ENCODE measurements at regions not wholly inside any gene's neighbourhood (a gene's known extent, or its start where the extent isn't known, plus 50 kb on each side); places are given as distances from the start of the nearest gene placed in this dataset.

DNA sequence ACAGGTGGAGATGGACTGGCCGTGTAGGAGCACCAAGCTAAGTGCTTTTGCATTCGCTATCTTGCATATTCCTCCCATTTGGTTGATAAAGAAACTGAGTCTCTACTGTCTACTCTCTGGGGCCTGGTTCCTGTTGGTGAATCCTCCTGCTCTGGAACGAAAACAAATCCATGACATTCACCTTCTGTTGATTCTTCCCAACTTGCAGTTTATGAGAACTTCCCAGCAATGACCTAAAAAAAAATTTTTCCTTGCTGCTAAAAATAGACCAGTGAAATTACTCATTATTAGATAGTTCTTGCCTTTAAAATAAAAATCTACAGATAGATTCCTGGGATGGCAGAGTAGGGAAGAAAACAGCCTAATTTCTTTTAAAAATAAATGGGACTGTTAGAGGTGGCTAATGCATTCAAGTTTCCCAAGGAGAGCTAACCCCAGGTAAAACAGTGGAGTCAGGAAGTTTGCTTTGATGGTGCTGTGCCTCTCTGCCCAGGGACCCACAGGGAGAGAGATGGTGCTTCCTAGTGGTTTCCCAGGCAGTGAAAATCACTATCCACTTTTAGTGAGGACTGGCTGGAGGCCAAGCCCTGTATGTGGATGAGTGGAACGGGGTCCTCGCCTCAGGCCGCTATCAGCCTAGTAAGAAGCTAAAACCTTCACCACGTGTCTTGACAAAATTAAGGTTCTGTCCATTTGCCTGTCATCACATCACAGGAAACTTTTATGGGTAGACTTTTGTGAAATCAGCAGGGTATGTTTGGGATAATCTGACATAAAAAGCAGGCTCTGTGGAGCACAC lies 68.4 kb upstream of the NR3C1 start:
- Histone ChIP-seq H3K36me3 (ENCODE audit: control insufficient read depth, insufficient read depth, low read length) (no peaks in the 10 kb centered on the region), H3K27me3 (ENCODE audit: control insufficient read depth, insufficient read depth, low read length) (no peaks in the 10 kb centered on the region), H3K9me3 (ENCODE audit: control insufficient read depth, insufficient read depth, low read length) (no peaks in the 10 kb centered on the region), H3K9ac (ENCODE audit: low read depth, low read length) (no peak overlapping the region), H3K4me3 (ENCODE audit: low read depth, low read length) (no peak overlapping the region), H3K4me1 (ENCODE audit: control insufficient read depth, insufficient read depth, low read length) (no peaks in the 10 kb centered on the region)

DNA sequence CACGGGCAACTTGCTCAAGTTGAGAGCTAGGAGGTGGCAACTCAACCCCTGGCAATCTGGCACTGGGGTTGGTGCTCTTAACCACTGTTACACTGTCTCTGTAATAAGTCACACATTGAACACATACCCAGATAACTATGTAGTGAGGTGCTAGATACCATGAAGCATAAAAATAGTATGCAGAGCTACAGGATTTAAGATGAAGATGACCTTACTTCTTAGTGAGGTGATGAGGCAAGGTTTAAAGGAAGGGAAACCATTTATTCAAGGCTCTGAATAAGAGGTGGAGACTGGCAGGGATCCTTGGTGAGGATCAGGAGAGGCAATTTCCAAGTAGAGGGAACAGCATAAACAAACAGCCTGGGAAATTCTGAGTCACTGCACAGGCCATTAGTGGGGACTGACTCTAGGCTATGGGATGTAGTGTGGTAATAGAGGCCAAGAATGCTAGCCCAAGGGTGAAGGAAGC lies 67.6 kb upstream of the NR3C1 start:
- Histone ChIP-seq H3K27me3 (ENCODE audit: control insufficient read depth, insufficient read depth, low read length) (no peaks in the 10 kb centered on the region), H3K36me3 (ENCODE audit: control insufficient read depth, insufficient read depth, low read length) (no peaks in the 10 kb centered on the region), H3K9me3 (ENCODE audit: control insufficient read depth, insufficient read depth, low read length) (no peaks in the 10 kb centered on the region), H3K4me1 (ENCODE audit: control insufficient read depth, insufficient read depth, low read length) (no peaks in the 10 kb centered on the region), H3K4me3 (ENCODE audit: low read depth, low read length) (no peak overlapping the region), H3K9ac (ENCODE audit: low read depth, low read length) (no peak overlapping the region)

DNA sequence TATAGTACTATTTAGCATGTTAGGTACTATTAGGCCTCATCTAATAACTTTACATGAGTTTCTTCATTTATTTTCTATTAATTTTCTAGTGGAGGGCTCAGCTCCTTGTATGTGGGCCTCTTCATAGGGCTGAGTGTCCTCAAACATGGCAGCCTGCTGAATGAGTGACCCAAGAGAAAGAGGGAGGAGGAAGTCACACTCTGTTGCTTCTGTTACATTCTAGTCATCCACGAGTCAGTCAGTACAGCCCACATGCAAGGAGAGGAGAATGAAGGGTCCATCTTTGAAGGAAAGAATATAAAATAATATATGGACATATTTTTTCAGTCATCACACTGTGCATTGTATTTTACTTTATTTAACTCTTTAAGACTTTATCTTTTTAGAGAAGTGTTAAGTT lies 66.6 kb upstream of the NR3C1 start:
- H3K4me1 ChIP-seq (ENCODE audit: control insufficient read depth, insufficient read depth, low read length), result no peaks in the 10 kb centered on the region
- H3K4me3 ChIP-seq (ENCODE audit: low read depth, low read length), result no peak overlapping the region
- H3K27me3 ChIP-seq (ENCODE audit: control insufficient read depth, insufficient read depth, low read length), result no peaks in the 10 kb centered on the region
- H3K36me3 ChIP-seq (ENCODE audit: control insufficient read depth, insufficient read depth, low read length), result no peaks in the 10 kb centered on the region
- H3K9me3 ChIP-seq (ENCODE audit: control insufficient read depth, insufficient read depth, low read length), result no peaks in the 10 kb centered on the region
- no peak overlapping the region for H3K9ac ChIP-seq (ENCODE audit: low read depth, low read length)

DNA sequence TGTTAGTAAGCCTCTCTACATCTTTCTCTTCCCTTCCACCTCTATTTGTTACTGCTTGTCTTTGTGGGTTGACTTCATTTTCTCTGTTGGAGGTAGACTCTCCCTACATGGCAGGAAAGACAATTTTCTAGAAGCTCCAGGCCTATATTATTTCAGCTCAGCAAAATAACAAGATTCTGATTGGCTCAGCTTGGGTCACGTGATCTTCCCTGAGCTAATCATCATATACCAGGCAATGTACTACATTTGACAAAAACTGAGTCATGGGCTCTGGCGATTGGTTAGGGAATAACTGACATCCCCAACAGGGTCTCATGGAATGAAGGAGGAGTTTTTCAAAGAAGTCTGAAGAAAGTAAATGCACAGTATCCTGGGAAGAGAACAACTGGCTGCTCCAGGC lies 65.6 kb upstream of the NR3C1 start:
- Histone ChIP-seq H3K4me3 (ENCODE audit: low read depth, low read length) (no peak overlapping the region), H3K9ac (ENCODE audit: low read depth, low read length) (no peak overlapping the region), H3K4me1 (ENCODE audit: control insufficient read depth, insufficient read depth, low read length) (no peaks in the 10 kb centered on the region), H3K36me3 (ENCODE audit: control insufficient read depth, insufficient read depth, low read length) (no peaks in the 10 kb centered on the region), H3K27me3 (ENCODE audit: control insufficient read depth, insufficient read depth, low read length) (no peaks in the 10 kb centered on the region), H3K9me3 (ENCODE audit: control insufficient read depth, insufficient read depth, low read length) (no peaks in the 10 kb centered on the region)

DNA sequence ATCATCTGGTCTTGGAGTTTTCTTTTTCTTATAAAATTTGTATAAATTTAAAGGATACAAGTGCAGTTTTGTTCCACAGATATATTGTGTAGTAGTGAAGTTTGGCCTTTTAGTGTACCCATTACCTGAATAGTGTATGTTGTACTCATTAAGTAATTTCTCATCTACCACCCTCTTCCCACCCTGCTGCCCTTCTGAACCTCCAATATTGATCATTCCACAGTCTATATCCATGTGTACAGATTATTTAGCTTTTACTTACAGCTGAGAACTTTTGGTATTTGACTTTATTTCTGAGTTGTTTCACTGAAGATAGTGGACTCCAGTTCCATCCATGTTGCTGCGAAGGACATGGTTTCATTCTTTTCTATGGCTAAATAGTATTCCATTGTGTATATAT lies 63.1 kb upstream of the NR3C1 start:
- Histone ChIP-seq H3K4me3 (ENCODE audit: low read depth, low read length) (no peak overlapping the region), H3K4me1 (ENCODE audit: control insufficient read depth, insufficient read depth, low read length) (no peaks in the 10 kb centered on the region), H3K9me3 (ENCODE audit: control insufficient read depth, insufficient read depth, low read length) (no peaks in the 10 kb centered on the region), H3K27me3 (ENCODE audit: control insufficient read depth, insufficient read depth, low read length) (no peaks in the 10 kb centered on the region), H3K9ac (ENCODE audit: low read depth, low read length) (no peak overlapping the region), H3K36me3 (ENCODE audit: control insufficient read depth, insufficient read depth, low read length) (no peaks in the 10 kb centered on the region)

DNA sequence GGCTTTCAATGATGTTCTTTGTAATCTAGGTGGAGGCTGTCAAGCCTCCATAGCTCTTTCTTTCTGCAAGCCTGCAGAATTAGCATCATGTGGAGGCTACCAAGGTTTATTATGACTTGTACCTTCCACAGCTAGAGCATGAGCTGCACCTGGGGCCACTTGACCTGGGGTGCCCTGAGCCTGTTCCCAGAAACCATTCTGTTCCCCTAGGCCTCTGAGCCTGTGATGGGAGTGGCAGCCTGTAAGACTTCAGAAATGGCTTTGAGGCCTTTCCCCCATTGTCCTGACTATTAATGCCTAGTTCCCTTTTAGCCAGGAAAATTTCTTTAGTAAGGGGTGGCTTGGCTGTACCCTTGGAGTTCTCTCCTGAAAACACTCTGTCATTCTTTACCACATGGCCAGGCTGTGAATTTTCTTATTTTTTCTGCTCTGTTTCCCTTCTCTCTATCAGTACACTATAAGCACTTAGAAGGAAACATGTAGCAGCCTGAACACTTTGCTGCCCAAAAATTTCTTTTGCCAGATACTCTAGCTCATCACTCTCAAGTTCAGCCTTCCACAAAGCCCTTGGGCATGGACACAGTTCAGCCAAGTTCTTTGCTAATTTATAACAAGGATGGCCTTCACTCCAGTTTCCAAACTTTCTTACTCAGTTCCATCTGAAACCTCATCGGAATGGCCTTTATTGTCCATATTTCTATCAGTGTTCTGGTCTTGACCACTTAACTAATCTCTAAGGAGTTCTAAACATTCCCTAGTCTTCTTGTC lies 61.4 kb upstream of the NR3C1 start:
- no peaks in the 10 kb centered on the region for H3K9me3 ChIP-seq (ENCODE audit: control insufficient read depth, insufficient read depth, low read length)

DNA sequence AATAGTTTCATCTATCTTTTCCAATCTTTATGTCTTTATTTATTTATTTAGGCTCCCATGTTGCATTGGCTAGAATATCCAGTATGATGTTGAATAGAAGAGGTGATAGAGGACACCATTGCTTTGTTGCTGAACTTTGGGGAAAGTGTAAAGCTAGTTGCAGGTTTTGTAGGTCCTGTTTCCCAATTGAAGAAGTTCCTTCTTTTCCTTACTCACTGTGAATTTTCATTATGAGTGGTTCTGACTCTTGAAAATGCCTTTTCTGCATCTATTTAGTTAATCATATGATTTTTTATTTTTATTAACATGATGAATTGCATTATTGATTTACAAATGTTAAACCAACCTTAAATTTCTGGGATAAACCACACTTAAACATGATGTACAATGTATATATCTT lies 58.9 kb upstream of the NR3C1 start:
- Histone ChIP-seq H3K27me3 (ENCODE audit: control insufficient read depth, insufficient read depth, low read length) (no peaks in the 10 kb centered on the region), H3K4me3 (ENCODE audit: low read depth, low read length) (no peak overlapping the region), H3K36me3 (ENCODE audit: control insufficient read depth, insufficient read depth, low read length) (no peaks in the 10 kb centered on the region), H3K9ac (ENCODE audit: low read depth, low read length) (no peak overlapping the region), H3K9me3 (ENCODE audit: control insufficient read depth, insufficient read depth, low read length) (no peaks in the 10 kb centered on the region), H3K4me1 (ENCODE audit: control insufficient read depth, insufficient read depth, low read length) (no peaks in the 10 kb centered on the region)

More for the DNA sequence above, 61.4 kb upstream of the NR3C1 start:
- Histone ChIP-seq H3K9ac (ENCODE audit: low read depth, low read length) (no peak overlapping the region), H3K4me1 (ENCODE audit: control insufficient read depth, insufficient read depth, low read length) (no peaks in the 10 kb centered on the region), H3K36me3 (ENCODE audit: control insufficient read depth, insufficient read depth, low read length) (no peaks in the 10 kb centered on the region), H3K4me3 (ENCODE audit: low read depth, low read length) (no peak overlapping the region), H3K27me3 (ENCODE audit: control insufficient read depth, insufficient read depth, low read length) (no peaks in the 10 kb centered on the region)

DNA sequence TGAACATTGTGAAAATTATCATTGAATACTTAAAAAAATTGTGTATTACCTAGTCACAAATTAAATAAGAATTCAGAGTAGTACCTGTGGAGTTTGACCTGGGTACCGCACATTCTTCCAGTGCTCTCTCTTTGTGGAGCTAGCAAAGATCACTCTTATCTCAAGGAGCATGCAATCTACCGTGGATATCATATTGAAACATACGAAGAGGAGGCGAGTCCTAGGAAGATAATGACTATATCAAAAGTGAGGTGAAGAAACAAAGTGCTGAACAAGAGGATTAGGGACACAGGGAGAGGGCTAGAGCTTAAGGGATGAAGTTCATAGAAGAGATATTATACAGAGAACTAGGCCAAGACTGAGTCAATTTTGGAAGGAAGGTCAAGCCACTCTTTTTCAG lies 55.9 kb upstream of the NR3C1 start:
- Histone ChIP-seq H3K9ac (ENCODE audit: low read depth, low read length) (no peak overlapping the region), H3K27me3 (ENCODE audit: control insufficient read depth, insufficient read depth, low read length) (no peaks in the 10 kb centered on the region), H3K4me1 (ENCODE audit: control insufficient read depth, insufficient read depth, low read length) (no peaks in the 10 kb centered on the region), H3K36me3 (ENCODE audit: control insufficient read depth, insufficient read depth, low read length) (no peaks in the 10 kb centered on the region), H3K9me3 (ENCODE audit: control insufficient read depth, insufficient read depth, low read length) (no peaks in the 10 kb centered on the region), H3K4me3 (ENCODE audit: low read depth, low read length) (no peak overlapping the region)

DNA sequence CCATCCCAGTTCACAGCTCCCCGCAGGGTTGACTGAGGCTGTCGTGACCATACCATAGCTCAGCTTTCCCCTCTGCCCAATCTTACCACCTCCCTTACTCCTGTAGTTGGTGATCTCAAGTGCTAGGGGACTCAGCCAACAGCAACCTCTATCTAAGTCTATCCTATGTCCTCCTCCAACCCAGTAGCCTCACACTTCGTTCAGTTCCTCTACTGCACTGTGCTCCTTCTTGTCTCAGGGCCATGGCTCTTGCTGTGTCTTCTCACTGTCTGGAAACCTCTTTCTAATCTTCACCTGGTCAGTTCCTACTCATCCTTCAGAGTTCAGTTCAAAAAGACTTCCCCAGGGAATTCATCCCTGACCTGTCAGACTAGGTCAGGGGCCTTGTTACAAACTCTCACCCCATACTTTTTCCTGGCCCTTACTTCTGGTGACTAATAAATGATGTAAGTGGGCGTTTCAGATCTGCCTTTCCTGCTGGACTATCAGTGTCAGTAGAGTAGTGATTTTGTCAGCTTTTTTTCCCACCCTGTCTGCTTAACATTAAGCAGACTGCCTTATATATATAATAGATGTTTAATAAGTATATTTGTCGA lies 53.6 kb upstream of the NR3C1 start:
- no peaks in the 10 kb centered on the region for H3K27me3 ChIP-seq (ENCODE audit: control insufficient read depth, insufficient read depth, low read length)
- no peaks in the 10 kb centered on the region for H3K9me3 ChIP-seq (ENCODE audit: control insufficient read depth, insufficient read depth, low read length)
- H3K36me3 ChIP-seq (ENCODE audit: control insufficient read depth, insufficient read depth, low read length), result no peaks in the 10 kb centered on the region
- H3K9ac ChIP-seq (ENCODE audit: low read depth, low read length), result no peak overlapping the region
- no peak overlapping the region for H3K4me3 ChIP-seq (ENCODE audit: low read depth, low read length)
- H3K4me1 ChIP-seq (ENCODE audit: control insufficient read depth, insufficient read depth, low read length), result no peaks in the 10 kb centered on the region

DNA sequence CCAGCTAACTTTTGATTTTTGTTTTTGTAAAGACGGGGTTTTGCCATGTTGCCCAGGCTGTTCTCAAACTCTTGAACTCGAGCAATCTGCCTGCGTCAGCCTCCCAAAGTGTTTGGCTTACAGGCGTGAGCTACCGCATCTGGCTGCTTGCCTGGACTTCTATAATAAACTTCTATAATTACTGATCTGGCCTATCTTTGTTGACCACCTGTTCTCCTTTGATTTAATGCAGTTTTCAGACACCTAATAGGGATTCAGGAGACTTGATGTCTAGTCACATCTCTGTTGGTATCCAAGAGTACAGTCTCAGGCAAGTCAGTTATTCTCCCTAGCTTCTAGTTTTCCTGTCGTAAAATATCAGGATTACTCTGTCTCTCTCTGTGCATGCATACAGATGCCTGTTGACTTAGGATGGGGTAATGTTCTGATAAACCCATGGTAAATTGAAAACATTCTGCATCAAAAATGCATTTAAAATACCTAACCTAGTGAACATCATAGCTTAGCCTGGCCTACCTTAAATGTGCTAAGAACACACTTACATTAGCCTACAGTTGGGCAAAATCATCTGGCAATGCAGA lies 51.5 kb upstream of the NR3C1 start:
- no peak overlapping the region for H3K9ac ChIP-seq (ENCODE audit: low read depth, low read length)

DNA sequence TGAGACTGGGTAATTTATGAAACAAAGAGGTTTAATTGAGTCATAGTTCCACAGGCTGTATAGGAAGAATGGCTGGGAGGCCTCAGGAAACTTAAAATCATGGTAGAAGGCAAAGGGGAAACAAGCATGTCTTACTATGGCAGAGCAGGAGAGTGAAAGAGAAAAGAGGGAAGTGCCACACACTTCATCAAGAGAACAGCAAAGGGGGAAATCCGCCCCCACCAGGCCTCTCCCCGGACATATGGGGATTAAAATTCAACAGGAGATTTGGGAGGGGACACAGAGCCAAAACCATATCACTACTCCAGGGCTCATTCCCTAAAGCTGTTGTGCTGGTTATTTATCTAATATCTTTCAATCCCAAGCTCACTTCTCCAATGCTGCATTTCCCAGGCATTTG lies 50.2 kb upstream of the NR3C1 start:
- Histone ChIP-seq H3K9ac (ENCODE audit: low read depth, low read length) (no peak overlapping the region), H3K4me3 (ENCODE audit: low read depth, low read length) (no peak overlapping the region), H3K9me3 (ENCODE audit: control insufficient read depth, insufficient read depth, low read length) (no peaks in the 10 kb centered on the region), H3K4me1 (ENCODE audit: control insufficient read depth, insufficient read depth, low read length) (no peaks in the 10 kb centered on the region), H3K27me3 (ENCODE audit: control insufficient read depth, insufficient read depth, low read length) (no peaks in the 10 kb centered on the region), H3K36me3 (ENCODE audit: control insufficient read depth, insufficient read depth, low read length) (no peaks in the 10 kb centered on the region)

More for the DNA sequence above, 51.5 kb upstream of the NR3C1 start:
- Histone ChIP-seq H3K27me3 (ENCODE audit: control insufficient read depth, insufficient read depth, low read length) (no peaks in the 10 kb centered on the region), H3K36me3 (ENCODE audit: control insufficient read depth, insufficient read depth, low read length) (no peaks in the 10 kb centered on the region), H3K4me3 (ENCODE audit: low read depth, low read length) (no peak overlapping the region), H3K9me3 (ENCODE audit: control insufficient read depth, insufficient read depth, low read length) (no peaks in the 10 kb centered on the region), H3K4me1 (ENCODE audit: control insufficient read depth, insufficient read depth, low read length) (no peaks in the 10 kb centered on the region)
